ENCODE measurements at regions not wholly inside any gene's neighbourhood (a gene's known extent, or its start where the extent isn't known, plus 50 kb on each side); places are given as distances from the start of the nearest gene placed in this dataset.

DNA sequence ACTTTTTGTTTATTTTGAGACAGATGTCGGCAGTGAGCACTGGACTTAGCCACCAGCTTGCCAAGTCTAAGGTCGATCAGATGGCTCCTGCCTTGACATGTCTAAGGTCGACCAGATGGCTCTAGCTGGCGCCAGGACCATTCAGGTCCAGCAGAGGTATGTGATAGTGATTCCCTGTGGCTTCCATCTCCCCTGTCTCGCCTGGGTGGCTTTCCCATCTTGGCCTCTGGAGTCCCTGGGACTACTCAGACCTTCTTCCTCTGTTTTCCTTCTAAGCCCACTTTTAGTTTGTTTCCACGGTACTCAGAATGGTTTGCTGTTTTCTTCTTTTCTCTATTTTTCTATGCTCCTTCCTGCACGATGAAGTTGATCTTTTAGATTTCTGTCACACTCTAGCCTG lies 1435.7 kb downstream of the UQCRFS1 start:
- no peak for DNase-seq

DNA sequence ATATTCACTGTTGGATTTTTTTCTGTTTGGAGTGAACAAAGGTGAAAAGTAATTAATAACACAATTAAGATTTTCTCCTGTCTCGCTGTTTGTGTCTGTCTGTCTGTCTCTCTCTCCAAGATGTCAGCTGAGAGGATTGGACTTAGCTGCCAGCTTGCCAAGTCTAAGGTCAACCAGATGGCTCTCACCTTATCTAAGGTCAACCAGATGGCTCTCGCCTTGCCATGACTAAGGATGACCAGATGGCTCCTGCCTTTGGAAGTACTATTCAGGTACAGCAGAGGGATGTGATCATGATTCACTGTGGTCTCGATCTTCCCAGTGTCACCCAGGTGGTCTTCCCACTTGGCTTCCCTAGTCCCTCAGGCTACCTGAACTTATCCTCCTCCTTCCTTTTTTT lies 1436.4 kb downstream of the UQCRFS1 start:
- no peak for DNase-seq

DNA sequence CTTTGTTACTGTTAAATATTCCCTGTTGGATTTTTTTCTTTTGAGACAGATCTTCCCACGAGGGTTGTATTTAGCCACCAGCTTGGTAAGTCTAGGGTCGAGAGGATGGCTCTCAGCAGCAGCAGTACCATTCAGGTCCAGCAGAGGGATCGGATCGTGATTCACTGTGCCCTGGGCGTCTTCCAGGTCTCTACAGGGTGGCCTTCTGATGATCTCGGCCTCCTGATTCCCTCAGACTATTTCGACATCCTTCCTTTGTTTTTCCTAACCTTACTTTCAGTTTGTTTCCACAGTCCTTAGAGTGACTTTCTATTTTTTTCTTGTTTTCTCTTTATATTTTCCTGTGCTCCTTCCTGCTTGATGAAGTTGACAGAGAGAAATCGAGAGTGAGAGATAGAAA lies 1436.9 kb downstream of the UQCRFS1 start:
- no peak for DNase-seq

DNA sequence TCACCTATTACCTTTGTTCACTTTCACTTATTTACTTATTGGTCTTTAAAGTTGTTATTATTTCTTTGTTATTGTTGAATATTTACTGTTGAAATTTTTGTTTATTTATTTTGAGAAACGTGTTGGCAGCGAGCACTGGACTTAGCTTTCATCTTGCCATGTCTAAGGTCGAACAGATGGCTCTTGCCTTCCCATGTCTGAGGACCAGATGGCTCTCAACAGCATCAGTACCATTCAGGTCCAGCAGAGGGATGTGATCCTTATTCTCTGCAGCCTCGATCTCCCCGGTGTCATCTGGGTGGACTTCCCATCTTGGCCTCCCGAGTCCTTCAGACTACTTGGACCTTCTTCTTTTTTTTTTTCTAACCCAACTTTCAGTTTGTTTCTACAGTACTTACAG lies 1437.6 kb downstream of the UQCRFS1 start:
- no peak for DNase-seq

DNA sequence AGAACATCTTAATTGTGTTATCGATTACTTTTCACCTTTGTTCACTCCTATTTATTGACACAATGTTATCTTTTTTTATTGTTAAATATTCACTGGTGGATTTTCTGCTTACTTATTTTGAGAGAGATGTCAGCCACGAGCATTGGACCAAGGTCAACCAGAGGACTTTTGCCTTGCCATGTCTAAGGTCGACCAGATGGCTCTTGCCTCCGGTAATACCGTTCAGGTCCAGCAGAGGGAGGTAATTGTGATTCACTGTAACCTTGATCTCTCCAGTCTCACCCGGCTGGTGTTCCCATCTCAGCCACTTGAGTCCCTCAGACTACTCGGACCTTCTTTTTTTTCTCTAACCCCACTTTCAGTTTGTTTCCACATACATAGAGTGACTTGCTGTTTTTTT lies 1438.1 kb downstream of the UQCRFS1 start:
- no peak for DNase-seq

DNA sequence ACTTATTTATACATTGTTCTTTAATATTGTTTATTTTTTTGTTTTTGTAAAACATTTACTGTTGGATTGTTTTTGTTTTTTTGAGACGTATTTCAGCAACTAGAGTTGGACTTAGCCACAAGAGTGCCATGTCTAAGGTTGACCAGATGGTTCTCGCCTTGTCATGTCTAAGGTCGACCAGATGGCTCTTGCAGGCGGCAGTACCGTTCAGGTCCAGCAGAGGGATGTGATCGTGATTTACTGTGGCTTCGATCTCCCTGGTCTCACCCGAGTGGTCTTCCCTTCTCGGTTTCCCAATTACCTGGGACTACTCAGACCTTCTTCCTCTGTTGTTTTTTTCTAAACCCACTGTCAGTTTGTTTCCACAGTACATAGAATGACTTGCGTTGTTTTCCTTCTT lies 1438.6 kb downstream of the UQCRFS1 start:
- no peak for DNase-seq

DNA sequence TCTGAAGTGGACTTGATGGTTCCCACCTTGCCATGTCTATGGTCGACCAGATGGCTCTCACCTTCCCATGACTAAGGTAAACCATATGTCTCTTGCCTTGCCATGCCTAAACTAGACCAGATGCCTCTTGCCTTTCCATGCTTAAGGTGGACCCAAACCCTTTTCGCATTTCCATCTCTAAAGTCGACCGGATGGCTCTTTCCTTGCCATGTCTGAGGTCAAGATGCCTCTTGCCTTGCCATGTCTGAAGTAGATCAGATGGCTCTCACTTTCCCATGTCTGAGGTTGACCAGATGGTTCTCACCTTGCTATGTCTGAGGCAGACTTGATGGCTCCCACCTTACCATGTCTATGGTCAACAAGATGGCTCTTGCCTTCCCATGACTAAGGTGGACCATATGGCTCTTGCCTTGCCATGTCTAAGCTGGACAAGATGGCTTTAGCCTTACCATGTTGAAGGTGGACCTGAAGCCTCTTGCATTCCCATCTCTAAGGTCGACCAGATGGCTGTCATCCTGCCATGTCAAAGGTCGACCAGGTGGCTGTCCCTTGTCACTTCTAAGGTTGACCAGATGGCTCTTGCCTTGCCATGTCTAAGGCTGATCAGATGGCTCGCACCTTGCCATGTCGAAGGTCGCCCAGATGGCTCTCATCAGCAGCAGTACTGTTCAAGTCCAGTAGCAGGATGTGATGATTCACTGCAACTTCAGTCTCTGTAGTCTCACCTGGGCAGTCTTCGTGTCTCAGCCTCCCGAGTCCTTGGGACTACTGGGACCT lies 1439.4 kb downstream of the UQCRFS1 start:
- no peak for DNase-seq

DNA sequence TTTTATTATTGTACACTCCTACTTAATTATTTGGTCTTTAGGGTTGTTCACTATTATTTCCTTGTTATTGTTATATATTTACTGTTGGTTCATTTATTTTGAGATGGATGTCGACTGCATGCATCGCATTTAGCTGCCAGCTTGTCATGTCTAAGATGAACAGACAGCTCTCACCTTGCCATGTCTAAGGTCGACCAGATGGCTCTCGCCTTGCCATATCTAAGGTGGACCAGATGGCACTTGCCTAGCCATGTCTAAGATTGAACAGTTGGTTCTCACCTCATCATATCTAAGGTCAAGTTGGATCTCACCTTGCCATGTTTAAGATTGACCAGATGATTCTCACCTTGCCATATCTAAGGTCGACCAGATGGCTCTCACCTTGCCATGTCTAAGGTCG lies 1440.9 kb downstream of the UQCRFS1 start:
- DNase-seq: no peak

DNA sequence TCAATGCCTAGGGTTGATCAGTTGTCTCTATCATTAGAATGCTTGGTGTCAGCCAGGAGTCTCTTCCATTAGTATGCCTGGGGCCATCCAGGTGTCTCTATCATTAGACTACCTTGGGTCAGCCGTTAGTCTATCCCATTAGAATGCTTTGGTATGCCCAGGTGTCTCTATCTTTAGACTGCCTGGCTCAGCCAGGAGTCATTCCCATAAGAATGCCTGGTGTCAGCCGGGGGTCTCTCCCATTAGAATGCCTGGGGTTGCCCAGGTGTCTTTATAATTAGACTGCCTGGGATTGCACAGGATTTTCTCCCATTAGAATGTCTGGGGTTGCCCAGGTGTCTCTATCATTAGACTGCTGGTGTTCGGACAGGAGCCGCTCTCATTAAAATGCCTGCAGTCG lies 1442.9 kb downstream of the UQCRFS1 start:
- DNase-seq: no peak

DNA sequence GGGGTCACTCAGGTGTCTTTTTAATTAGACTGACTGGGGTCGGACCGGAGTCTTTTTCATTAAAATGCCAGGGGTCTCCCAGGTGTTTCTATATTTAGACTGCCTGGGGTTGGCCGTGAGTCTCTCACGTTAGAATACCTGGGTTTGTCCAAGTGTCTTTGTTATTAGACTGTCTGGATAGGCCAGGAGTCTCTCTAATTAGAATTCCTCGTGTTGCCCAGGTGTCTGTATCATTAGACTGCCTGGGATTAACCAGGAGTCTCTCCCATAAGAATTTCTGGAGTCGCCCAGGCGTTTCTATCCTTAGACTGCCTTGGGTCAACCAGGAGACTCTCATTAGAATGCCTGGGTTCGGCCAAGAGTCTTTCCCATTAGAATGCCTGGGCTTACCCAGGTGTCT lies 1445.7 kb downstream of the UQCRFS1 start:
- no peak for DNase-seq

DNA sequence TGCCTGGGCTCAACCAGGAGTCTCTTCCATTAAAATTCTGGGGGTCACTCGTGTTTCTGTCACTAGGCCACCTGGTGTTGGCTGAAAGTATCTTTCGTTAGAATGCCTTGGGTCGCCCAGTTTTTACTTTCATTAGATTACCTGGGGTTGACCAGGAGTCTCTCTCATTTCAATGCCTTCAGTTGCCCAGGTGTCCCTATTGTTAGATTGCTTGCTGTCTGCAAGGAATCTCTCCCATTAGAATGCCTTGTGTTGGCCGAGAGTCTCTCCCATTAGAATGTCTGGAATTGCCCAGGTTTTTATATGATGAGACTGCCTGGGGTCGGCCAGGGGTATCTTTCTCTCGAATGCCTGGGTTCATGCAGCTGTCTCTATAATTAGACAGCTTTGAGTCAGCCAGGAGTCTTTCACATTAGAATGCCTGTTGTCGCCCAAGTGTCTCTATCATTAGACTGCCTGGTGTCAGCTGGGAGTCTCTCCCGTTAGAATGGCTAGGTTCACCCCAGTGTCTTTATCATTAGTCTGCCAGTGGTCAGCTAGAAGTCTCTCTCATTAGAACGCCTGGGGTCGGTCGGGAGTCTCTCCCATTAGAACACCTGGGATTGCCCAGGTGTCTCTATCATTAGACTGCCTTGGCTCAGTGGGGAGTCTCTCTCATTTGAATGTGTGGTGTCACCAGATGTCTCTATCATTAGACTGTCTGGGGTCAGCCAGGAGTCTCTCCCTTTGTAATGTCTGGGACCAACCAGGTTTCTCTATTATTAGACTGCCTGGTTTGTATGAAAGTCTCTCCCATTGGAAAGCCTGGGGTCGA lies 1446.8 kb downstream of the UQCRFS1 start:
- DNase-seq: no peak

DNA sequence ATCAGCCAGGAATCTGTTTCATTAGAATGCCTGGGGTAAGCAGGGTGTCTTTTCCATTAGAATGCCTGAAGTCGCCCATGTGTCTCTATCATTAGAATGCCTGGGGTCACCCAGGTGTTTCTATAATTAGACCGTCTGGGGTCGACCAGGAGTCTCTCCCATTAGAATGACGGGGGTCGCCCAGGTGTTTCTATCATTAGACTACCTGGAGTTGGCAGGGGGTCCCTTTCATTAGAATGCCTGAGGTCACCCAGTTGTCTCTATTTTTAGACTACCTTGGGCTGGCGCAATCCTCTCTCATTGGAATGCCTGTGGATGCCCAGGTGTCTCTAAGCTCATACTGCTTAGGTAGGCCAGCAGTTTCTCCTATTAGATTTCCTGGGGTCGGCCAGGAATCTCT lies 1447.6 kb downstream of the UQCRFS1 start:
- no peak for DNase-seq

DNA sequence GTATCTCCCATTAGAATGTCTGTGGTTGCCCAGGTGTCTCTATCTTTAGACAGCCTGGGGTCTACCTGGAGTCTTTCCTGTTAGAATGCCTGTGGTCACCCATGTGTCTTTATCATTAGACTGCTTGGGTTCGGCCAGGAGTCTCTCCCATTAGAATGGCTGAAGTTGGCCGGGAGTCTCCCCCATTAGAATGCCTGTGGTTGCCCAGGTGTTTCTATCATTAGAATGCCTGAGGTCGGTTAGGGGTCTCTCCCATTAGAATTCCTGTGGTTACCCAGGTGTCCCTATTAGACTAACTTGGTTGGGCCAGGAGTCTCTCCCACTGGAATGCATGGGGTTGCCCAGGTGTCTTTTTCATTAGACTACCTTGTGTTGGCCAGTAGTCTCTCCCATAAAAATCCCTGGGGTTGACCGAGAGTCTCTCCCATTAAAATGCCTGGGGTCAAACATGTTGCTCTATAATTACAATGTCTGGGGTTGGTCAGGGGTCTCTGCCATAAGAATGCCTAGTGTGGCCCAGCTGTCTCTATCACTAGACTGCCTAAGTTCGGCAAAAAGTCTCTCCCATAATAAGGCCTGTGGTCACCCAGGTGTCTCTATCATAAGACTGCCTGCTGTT lies 1448.7 kb downstream of the UQCRFS1 start:
- no peak for DNase-seq

DNA sequence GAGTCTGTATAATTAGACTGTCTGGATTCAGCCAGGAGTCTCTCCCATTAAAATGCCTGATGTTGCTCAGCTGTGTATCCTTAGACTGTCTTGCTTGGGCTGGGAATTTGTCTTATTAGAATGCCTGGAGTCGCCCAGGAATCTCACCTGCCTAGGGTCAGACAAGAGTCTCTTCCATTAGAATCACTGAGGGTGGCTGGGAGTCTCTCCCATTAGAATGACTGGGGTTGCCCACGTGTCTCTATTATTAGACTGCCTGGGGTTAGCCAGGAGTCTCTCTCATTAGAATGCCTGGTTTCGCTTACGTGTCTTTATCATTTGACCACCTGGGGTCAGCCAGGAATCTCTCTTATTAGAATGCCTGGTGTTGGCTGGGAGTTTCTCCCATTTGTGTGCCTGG lies 1450.0 kb downstream of the UQCRFS1 start:
- no peak for DNase-seq

DNA sequence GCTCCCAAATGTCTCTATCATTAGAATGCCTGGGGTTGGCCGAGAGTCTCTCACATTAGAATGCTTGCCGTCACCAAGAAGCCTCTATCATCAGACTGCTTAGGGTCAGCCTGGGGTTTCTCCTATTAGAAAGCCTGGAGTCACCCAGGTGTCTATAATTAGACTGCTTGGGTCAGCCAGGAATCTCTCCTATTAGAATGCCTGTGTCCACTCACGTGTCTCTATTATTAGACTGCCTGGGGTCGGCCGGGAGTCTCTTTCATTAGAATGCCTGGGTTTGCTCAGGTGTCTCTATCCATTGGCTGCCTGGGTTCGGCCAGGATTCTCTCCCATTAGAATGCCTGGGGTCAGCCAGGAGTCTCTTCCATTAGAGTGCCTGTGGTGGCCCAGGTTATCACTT lies 1453.1 kb downstream of the UQCRFS1 start:
- no peak for DNase-seq

DNA sequence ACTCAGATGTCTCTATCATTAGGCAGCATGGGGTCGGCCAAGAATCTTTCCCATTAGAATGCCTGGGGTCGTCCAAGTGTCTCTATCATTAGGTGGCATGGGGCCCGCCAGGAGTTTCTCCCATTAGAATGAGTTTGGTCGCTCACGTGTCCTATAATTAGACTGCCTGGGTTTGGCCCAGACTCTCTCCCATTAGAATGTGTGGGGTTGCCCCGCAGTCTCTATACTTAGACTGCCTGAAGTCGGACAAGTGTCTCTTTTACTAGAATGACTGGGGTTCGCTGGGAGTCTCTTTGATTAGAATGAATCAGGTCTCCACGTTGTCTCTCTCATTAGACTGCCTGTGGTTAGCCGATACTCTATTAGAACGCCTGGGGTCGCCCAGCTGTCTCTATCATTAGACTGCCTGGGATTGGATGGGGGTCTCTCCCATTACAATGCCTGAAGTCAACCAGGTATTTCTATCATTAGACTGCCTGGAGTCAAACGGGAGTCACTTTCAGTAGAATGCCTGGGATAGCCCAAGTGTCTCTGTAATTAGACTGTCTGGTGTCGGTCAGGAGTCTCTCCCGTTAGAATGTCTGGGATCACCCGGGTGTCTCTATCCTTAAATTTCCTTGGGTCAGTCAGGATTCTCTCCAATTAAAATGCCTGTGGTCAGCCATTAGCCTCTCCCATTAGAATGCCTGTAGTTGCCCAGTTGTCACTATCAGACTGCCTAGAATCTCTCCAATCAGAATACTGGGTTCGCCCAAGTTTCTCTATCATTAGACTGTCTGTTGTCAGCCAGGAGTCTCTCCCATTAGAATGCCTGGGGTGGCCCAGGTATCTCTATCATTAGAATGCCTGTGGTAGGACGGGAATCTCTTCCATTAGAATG lies 1454.1 kb downstream of the UQCRFS1 start:
- DNase-seq: no peak

DNA sequence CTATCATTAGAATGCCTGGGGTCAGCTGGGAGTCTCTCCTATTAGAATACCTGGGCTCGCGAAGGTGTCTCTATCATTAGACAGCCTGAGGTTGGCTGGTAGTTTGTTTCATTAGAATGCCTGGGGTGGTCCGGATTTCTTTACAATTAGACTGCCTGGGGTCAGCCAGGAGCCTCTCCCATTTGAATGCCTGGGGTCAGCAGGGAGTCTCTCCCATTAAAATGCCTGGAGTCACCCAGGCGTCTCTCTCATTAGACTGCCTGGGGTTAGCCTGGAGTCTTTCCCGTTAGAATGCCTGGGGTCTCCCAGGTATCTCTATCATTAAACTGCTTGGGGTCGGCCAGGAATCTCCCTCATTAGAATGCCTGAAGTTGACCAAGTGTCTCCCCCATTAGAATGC lies 1458.3 kb downstream of the UQCRFS1 start:
- DNase-seq: no peak

DNA sequence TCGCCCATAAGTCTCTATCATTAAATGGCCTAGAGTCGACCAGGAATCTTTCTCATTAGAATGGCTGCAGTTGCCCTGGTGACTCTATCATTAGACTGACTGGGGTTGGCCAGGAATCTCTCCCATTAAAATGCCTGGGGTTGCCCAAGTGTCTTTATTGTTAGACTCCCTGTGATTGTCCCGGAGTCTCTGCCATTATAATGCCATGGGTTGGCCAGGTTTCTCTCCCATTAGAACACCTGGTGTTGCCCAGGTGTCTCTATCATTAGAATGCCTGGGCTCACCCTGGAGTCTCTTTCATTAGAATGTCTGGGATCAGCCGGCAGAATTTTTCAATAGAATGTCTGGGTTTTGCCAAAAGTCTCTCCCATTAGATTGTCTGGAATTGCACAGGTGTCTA lies 1459.3 kb downstream of the UQCRFS1 start:
- no peak for DNase-seq

DNA sequence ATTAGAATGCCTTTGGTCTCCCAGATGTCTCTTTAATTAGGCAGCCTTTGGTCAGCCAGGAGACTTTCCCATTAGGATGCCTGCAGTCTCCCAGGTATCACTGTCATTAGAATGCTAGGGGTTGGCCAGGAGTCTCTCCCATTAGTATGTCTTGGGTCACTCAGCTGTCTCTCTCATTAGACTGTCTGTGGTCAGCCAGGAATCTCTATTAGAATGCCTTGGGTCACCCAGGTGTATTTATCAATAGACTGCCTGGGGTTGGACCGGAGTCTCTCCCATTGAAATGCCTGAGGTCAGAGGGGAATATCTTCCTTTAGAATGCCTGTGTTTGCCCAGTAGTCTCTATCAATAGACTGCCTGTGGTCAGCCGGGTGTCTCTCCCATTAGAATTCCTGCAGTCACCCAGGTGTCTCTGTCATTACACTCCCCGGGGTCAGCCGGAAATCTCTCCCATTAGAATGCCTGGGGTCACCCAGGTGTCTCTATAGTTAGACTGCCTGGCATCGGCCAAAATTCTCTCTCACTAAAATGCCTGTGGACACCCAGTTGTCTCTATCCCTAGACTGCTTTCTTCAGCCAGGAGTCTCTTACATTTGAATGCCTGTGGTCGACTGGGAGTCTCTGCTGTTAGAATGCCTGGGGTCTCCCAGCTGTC lies 1460.3 kb downstream of the UQCRFS1 start:
- DNase-seq: no peak

DNA sequence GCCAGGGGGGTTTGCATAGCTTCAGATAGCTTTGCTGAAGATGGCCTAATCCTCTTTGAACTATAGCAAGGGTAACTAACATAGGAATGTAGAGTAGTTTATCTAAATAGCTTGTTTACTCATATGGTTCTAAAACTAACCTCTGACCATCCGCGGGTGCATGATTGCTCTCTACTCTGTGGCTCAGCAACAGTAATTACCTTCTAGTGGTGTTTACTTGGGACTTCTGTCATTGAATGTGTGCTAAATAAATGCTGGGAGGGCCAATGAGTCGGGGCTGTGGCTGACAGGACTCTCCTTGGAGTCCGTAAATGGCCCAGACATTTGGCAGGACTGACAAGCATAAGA lies 1461.9 kb downstream of the UQCRFS1 start:
- DNase-seq: no peak

DNA sequence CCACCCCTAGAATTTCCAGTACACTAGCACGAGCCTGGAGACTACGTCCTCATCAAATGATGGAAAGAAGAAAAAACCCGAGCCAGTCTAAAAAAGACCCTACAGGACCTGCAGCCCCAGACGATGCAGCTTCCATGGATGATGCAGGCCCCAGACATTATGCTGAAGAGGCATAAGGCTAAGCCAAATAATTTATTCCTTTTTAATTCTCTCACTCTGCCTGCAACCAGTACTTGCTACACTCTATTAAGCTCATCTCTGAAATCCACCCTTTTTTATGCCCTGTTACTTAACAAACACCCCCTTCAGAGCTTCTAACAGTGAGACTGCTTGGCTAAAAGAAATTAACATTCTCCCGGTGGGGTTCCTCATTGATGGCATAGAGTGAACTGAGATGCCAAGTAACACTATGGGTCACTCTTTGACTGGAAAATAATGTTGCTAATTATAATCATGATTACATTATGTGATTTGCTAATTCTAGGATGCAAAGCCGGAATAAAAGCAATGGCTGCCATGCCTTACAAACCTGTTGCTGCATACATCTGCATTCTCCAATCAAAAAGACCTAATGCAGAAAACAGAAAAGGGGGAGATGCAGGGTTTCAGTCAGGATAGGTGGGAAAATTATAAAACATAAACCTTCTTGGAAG lies 1462.4 kb downstream of the UQCRFS1 start:
- DNase-seq: no peak

DNA sequence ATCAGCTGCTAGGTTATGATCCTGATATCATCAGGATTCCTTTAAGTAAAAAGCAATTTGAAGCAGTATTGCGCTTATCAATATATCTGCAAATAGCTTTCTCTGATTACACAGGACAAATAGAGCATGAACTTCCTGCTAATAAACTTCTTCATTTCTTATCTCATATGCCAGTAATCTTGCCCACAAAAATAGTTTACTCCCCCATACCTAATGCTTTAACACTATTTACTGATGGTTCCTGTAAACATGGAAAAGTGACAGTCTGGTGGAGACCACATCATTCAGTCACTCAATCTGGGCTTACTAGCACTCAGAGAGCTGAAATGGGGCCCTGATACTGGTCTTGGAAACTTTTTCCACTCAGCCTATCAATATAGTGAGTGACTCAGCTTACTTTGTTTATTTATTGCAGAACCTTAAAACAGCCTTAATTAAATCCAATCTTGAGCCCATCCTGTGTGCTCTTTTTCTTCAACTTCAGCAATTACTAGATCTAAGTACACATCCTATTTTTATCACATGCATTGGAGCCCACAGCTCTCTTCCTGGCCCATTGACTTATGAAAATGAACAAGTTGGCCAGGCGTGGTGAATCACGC lies 1464.3 kb downstream of the UQCRFS1 start:
- DNase-seq: no peak

Measured in hippocampal formation (tissue), 2 donors.